H9 (cell line): ENCODE measurements at regions not wholly inside any gene's neighbourhood (a gene's known extent, or its start where the extent isn't known, plus 50 kb on each side); places are given as distances from the start of the nearest gene placed in this dataset.

Experiments used
- DNase-seq: peaks from one replicate; pipeline ENCODE4 v3.0.0-alpha.2; 2017
- H2AFZ ChIP-seq: one replicate; pipeline ENCODE4 v1.6.1; 2013; ENCODE audit warnings: mild to moderate bottlenecking, low read length, control low read depth, moderate library complexity
- H2AK5ac ChIP-seq: 2 replicates; pipeline ENCODE4 v1.6.1; 2013; ENCODE audit warnings: low read length, control low read depth, mixed read lengths; ENCODE audit not compliant: insufficient read length
- H2BK120ac ChIP-seq: one replicate; pipeline ENCODE4 v1.6.1; 2013; ENCODE audit warnings: low read depth, mild to moderate bottlenecking, low read length, control low read depth, inconsistent platforms; ENCODE audit not compliant: poor library complexity, severe bottlenecking
- H2BK12ac ChIP-seq: 2 replicates; pipeline ENCODE4 v1.6.1; 2013; ENCODE audit warnings: low read length, control low read depth, mixed read lengths, low read depth; ENCODE audit not compliant: insufficient read length
- H2BK15ac ChIP-seq: 2 replicates; pipeline ENCODE4 v1.6.1; 2013; ENCODE audit warnings: low read depth, low read length, control low read depth
- H2BK20ac ChIP-seq: one replicate; pipeline ENCODE4 v1.6.1; 2013; ENCODE audit warnings: low read depth, mild to moderate bottlenecking, low read length, control low read depth, inconsistent platforms; ENCODE audit not compliant: poor library complexity, severe bottlenecking
- H2BK5ac ChIP-seq: 2 replicates; pipeline ENCODE4 v1.6.1; 2013; ENCODE audit warnings: low read length, control low read depth, mixed read lengths; ENCODE audit not compliant: insufficient read length
- H3K14ac ChIP-seq: 2 replicates; pipeline ENCODE4 v1.6.1; 2013; ENCODE audit warnings: low read length, control low read depth; ENCODE audit not compliant: insufficient read depth
- H3K18ac ChIP-seq: 2 replicates; pipeline ENCODE4 v1.6.1; 2013; ENCODE audit warnings: low read depth, mild to moderate bottlenecking, mixed read lengths, low read length, control low read depth; ENCODE audit not compliant: insufficient read length
- H3K23ac ChIP-seq: 2 replicates; pipeline ENCODE4 v1.6.1; 2013; ENCODE audit warnings: low read length, control low read depth, mixed read lengths, low read depth; ENCODE audit not compliant: insufficient read length
- H3K23me2 ChIP-seq: 2 replicates; pipeline ENCODE4 v1.6.1; 2013; ENCODE audit warnings: low read depth, mild to moderate bottlenecking, mixed read lengths, low read length, control low read depth; ENCODE audit not compliant: insufficient read length, poor library complexity, severe bottlenecking
- H3K27ac ChIP-seq: 2 replicates; pipeline ENCODE4 v1.5.1; 2013; ENCODE audit warnings: low read length, control low read depth, mixed read lengths, low read depth; ENCODE audit not compliant: insufficient read length
- H3K27me3 ChIP-seq: 2 replicates; pipeline ENCODE4 v1.6.1; 2013; ENCODE audit warnings: low read length, control low read depth, inconsistent platforms; ENCODE audit not compliant: insufficient read depth
- H3K4ac ChIP-seq: 2 replicates; pipeline ENCODE4 v1.6.1; 2013; ENCODE audit warnings: low read depth, mild to moderate bottlenecking, control low read depth, inconsistent platforms, low read length, moderate library complexity
- H3K4me1 ChIP-seq: 2 replicates; pipeline ENCODE4 v1.6.1; 2013; ENCODE audit warnings: low read length, control low read depth, inconsistent platforms; ENCODE audit not compliant: insufficient read depth
- H3K4me2 ChIP-seq: 2 replicates; pipeline ENCODE4 v1.6.1; 2013; ENCODE audit warnings: low read length, control low read depth, mixed read lengths; ENCODE audit not compliant: insufficient read length, insufficient read depth
- H3K56ac ChIP-seq: 2 replicates; pipeline ENCODE4 v1.6.1; 2013; ENCODE audit warnings: low read depth, mild to moderate bottlenecking, mixed read lengths, low read length, control low read depth; ENCODE audit not compliant: insufficient read length
- H3K79me1 ChIP-seq: 2 replicates; pipeline ENCODE4 v1.6.1; 2013; ENCODE audit warnings: low read depth, mild to moderate bottlenecking, moderate library complexity, low read length, control low read depth, inconsistent platforms; ENCODE audit not compliant: insufficient read depth, poor library complexity, severe bottlenecking
- H3K79me2 ChIP-seq: 2 replicates; pipeline ENCODE4 v1.6.1; 2013; ENCODE audit warnings: low read length, control low read depth, inconsistent platforms; ENCODE audit not compliant: insufficient read depth
- H3K9ac ChIP-seq: 2 replicates; pipeline ENCODE4 v1.6.1; 2013; ENCODE audit warnings: low read length, control low read depth, mixed read lengths; ENCODE audit not compliant: insufficient read length; ENCODE audit errors: extremely low read depth
- H3K9me3 ChIP-seq: one replicate; pipeline ENCODE4 v1.6.1; 2013; ENCODE audit warnings: low read depth, low read length, inconsistent platforms; ENCODE audit not compliant: control insufficient read depth
- H3T11ph ChIP-seq: one replicate; pipeline ENCODE4 v1.6.1; 2013; ENCODE audit warnings: mild to moderate bottlenecking, low read length, control low read depth, inconsistent platforms
- H4K20me1 ChIP-seq: one replicate; pipeline ENCODE4 v1.6.1; 2013; ENCODE audit not compliant: control insufficient read depth, insufficient read length, insufficient read depth
- H4K5ac ChIP-seq: 2 replicates; pipeline ENCODE4 v1.6.1; 2013; ENCODE audit warnings: low read depth, mild to moderate bottlenecking, mixed read lengths, low read length, control low read depth; ENCODE audit not compliant: insufficient read length
- H4K8ac ChIP-seq: replicated peaks from 2 replicates; pipeline ENCODE4 v1.6.1; 2013; ENCODE audit warnings: low read length, control low read depth, mixed read lengths, low read depth; ENCODE audit not compliant: insufficient read length
- H4K91ac ChIP-seq: 2 replicates; pipeline ENCODE4 v1.6.1; 2013; ENCODE audit warnings: low read depth, mild to moderate bottlenecking, moderate library complexity, mixed read lengths, low read length, control low read depth; ENCODE audit not compliant: insufficient read length
- H3K27ac Mint-ChIP-seq, 3 experiments: 2 replicates in 2 of 3; 3 replicates in 1 of 3; pipeline ENCODE4 v1.8.0; 2020 to 2021; ENCODE audit warnings: mixed read lengths in 3 of 3, mild to moderate bottlenecking in 1 of 3, moderate library complexity in 1 of 3
- H3K27me3 Mint-ChIP-seq: 2 replicates; pipeline ENCODE4 v1.8.0; 2021; ENCODE audit warnings: low read depth, mild to moderate bottlenecking, moderate library complexity, mixed read lengths
- H3K36me3 Mint-ChIP-seq, 3 experiments: 2 replicates in 2 of 3; 3 replicates in 1 of 3; pipeline ENCODE4 v1.8.0; 2020 to 2021; ENCODE audit warnings: low read depth in 3 of 3, mixed read lengths in 3 of 3; ENCODE audit not compliant: insufficient read depth in 1 of 3
- H3K4me1 Mint-ChIP-seq, 2 experiments: 2 replicates each; pipeline ENCODE4 v1.8.0; 2020; ENCODE audit warnings: mixed read lengths in 2 of 2
- H3K4me3 Mint-ChIP-seq, 2 experiments: 2 replicates in 1 of 2; 3 replicates in 1 of 2; pipeline ENCODE4 v1.8.0; 2020 to 2021; ENCODE audit warnings: mild to moderate bottlenecking in 2 of 2, mixed read lengths in 2 of 2, moderate library complexity in 1 of 2
- H3K9me3 Mint-ChIP-seq, 2 experiments: 2 replicates in 1 of 2; 3 replicates in 1 of 2; pipeline ENCODE4 v1.8.0; 2020; ENCODE audit warnings: mild to moderate bottlenecking in 2 of 2, mixed read lengths in 2 of 2, moderate library complexity in 1 of 2
- CTCF ChIP-seq: fragments of 200-600 bp; sonication (generic); conservative IDR thresholded peaks from 3 replicates; pipeline ENCODE4 v1.8.0; 2021; ENCODE audit warnings: antibody characterized with exemption, mild to moderate bottlenecking
- WGBS: extraction: QIAGEN DNeasy Blood & Tissue Kit; methylation state at CpG from one replicate; pipeline ENCODE4 v1.1.7; 2013; ENCODE audit warnings: missing lambda C conversion rate, low lambda C conversion rate, mixed read lengths; ENCODE audit not compliant: insufficient read length; ENCODE audit errors: extremely low coverage; 5-methylcytosine and 5-hydroxymethylcytosine counted together

GRCh38 chrX:96183391-96183790 is 501.3 kb upstream of the DIAPH2 start:
- no CpG with 5 or more reads among the region's 3 CpGs for WGBS
- Histone ChIP-seq H3K23ac (no peak overlapping the region), H3K14ac (no peak overlapping the region), H3T11ph (no peak overlapping the region), H3K27ac (no peak overlapping the region), H3K23me2 (no peaks in the 10 kb centered on the region), H2AK5ac (no peak overlapping the region), H2BK120ac (no peak overlapping the region), H3K79me2 (no peaks in the 10 kb centered on the region), H3K4me2 (no peak overlapping the region), H3K27me3 (no peaks in the 10 kb centered on the region), H2AFZ (no peak overlapping the region), H3K56ac (no peak overlapping the region), H4K8ac (no peak overlapping the region), H3K4me1 (peaks cover 2% of the 10 kb centered on the region; the same call in 1 of the 2 replicates), H4K5ac (no peak overlapping the region), H3K18ac (no peak overlapping the region), H3K4ac (no peak overlapping the region), H2BK15ac (no peak overlapping the region), H4K20me1 (no peaks in the 10 kb centered on the region), H3K9me3 (no peaks in the 10 kb centered on the region), H2BK12ac (no peak overlapping the region), H3K9ac (no peak overlapping the region), H4K91ac (no peak overlapping the region), H2BK5ac (no peak overlapping the region), H3K79me1 (no peaks in the 10 kb centered on the region), H2BK20ac (no peak overlapping the region)
- Mint-ChIP-seq H3K9me3 (no peaks in the 10 kb centered on the region; a peak in 1 of 5 replicates), H3K27ac (no peak overlapping the region), H3K36me3 (no peaks in the 10 kb centered on the region), H3K27me3 (no peaks in the 10 kb centered on the region), H3K4me3 (no peak overlapping the region), H3K4me1 (peaks cover 36 to 44% of the 10 kb centered on the region in 2 experiments)
- DNase-seq: no peak
- TF ChIP-seq CTCF: no peak
